ENCODE measurements at regions not wholly inside any gene's neighbourhood (a gene's known extent, or its start where the extent isn't known, plus 50 kb on each side); places are given as distances from the start of the nearest gene placed in this dataset.

DNA sequence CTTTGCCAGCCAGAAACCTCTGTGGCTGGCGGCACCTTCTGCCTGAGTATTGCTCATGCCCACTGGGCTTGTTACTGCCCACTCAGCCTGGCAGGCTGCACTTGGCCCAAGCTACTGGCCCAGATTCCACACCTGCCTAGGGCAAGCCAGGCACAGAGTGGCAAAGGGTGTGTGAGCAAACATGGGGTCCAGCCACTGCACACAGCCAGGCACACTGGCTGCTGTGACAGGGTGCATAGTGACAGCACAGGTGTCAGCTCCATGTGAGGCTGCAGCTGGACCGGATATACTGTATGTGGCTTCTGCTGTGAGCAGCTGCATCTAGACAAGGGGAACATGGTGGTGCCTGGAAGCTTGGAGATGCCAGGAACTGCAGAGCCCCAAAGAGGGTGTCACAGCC is 113.9 kb downstream of the COPS8 start:
- intact Hi-C loops (cut with micrococcal nuclease): no loop called here
- CTCF ChIA-PET: interaction anchor here (1.1 kb wide), 1 partner anchor 210 kb away, joined by 3 read pairs; no protein-coding TSS in a partner anchor
- H3K9me1 ChIP-seq (replicated peaks; ENCODE audit: control insufficient read depth, extremely low read depth, insufficient read depth, low read length): no peaks in the 10 kb centered on the region
- H3K9ac ChIP-seq (replicated peaks; ENCODE audit: extremely low read depth, insufficient read depth, low read length): no peak overlapping the region
- TF ChIP-seq EZH2 (IDR thresholded peaks at IDR 0.05; ENCODE audit: borderline replicate concordance, low read depth, low read length, severe bottlenecking) (no peak), POLR2A (IDR thresholded peaks at IDR 0.05; ENCODE audit: low read depth, low read length) (no peak), MYC (IDR thresholded peaks at IDR 0.05; ENCODE audit: low read depth, low read length) (no peak)
- H3K4me1 ChIP-seq (ENCODE audit: control insufficient read depth, extremely low read depth, insufficient read depth, low read length): peaks cover 6% of the 10 kb centered on the region
- H3K9me3 ChIP-seq (replicated peaks; ENCODE audit: control insufficient read depth, insufficient read depth, low read length): no peaks in the 10 kb centered on the region
- no peaks in the 10 kb centered on the region for H3K27me3 ChIP-seq (ENCODE audit: control insufficient read depth in 2 of 2, insufficient read depth in 2 of 2, low read length in 2 of 2)
- POLR2A ChIA-PET: no interaction called here
- dilution Hi-C loops (cut with MboI; ENCODE audit: extremely low pct_ligation_motif_present, low sequenced_read_pairs): no loop called here
- H3K36me3 ChIP-seq (ENCODE audit: control insufficient read depth in 2 of 2, extremely low read depth in 1 of 2, insufficient read depth in 2 of 2, low read length in 2 of 2): no peaks in the 10 kb centered on the region
- H2AFZ ChIP-seq (ENCODE audit: low read depth, low read length): no peak overlapping the region
- H3K4me3 ChIP-seq (replicated peaks in 1 of 3; ENCODE audit: insufficient read depth in 1 of 3, low read depth in 1 of 3, low read length in 3 of 3): no peak overlapping the region
- no peaks in the 10 kb centered on the region for H4K20me1 ChIP-seq (replicated peaks; ENCODE audit: control insufficient read depth, extremely low read depth, insufficient read depth, low read length)
- H3K27ac ChIP-seq (ENCODE audit: insufficient read depth, low read depth, low read length): no peak overlapping the region
- FAIRE-seq (no peak), DNase-seq (ENCODE audit: low read depth, low spot score) (no peak)
- H3K79me2 ChIP-seq (ENCODE audit: control insufficient read depth, insufficient read depth, low read length): no peaks in the 10 kb centered on the region
- H3K4me2 ChIP-seq (ENCODE audit: insufficient read depth, low read length): no peak overlapping the region
- no TSS peak for BruUV-seq (replicated peaks)

DNA sequence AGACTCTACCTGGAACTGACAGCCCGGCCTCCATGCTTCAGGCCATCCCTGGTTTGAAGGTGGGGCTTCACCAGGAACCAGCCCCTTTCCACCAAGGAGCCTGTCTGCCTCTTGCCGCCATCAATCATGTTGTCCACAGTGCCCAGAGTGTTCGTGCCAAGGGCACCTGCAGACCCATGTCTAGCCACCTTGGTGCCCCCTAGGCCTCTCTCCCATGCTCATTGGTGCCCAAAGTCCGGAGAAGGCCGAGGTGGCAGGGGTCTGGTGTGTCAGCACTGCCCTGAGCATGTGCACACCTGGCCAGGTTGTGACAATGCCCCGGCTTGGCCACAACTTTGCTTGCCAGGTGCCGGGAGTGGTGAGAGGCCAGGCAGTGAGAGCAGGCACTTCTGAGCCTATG is 114.8 kb downstream of the COPS8 start:
- dilution Hi-C loops (cut with MboI; ENCODE audit: extremely low pct_ligation_motif_present, low sequenced_read_pairs) (no loop called here), intact Hi-C loops (cut with micrococcal nuclease) (no loop called here)
- TF ChIP-seq POLR2A (IDR thresholded peaks at IDR 0.05; ENCODE audit: low read depth, low read length) (no peak), JUN (IDR thresholded peaks at IDR 0.05; ENCODE audit: borderline replicate concordance, insufficient read depth, insufficient read length, low read depth) (no peak), GATA2 (IDR thresholded peaks at IDR 0.05; ENCODE audit: insufficient read depth, insufficient read length, low read depth, low read length) (no peak), EZH2 (IDR thresholded peaks at IDR 0.05; ENCODE audit: borderline replicate concordance, low read depth, low read length, severe bottlenecking) (no peak)
- TF ChIP-seq, protein P1, sequence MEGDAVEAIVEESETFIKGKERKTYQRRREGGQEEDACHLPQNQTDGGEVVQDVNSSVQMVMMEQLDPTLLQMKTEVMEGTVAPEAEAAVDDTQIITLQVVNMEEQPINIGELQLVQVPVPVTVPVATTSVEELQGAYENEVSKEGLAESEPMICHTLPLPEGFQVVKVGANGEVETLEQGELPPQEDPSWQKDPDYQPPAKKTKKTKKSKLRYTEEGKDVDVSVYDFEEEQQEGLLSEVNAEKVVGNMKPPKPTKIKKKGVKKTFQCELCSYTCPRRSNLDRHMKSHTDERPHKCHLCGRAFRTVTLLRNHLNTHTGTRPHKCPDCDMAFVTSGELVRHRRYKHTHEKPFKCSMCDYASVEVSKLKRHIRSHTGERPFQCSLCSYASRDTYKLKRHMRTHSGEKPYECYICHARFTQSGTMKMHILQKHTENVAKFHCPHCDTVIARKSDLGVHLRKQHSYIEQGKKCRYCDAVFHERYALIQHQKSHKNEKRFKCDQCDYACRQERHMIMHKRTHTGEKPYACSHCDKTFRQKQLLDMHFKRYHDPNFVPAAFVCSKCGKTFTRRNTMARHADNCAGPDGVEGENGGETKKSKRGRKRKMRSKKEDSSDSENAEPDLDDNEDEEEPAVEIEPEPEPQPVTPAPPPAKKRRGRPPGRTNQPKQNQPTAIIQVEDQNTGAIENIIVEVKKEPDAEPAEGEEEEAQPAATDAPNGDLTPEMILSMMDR (IDR thresholded peaks at IDR 0.05; ENCODE audit: extremely low read depth in 1 of 2, insufficient read depth in 1 of 2, low read depth in 1 of 2, low read length in 2 of 2): no peak
- ChIA-PET POLR2A (no interaction called here), CTCF (interaction anchor here (1.1 kb wide), 1 partner anchor 209 kb away, joined by 3 read pairs; no protein-coding TSS in a partner anchor)
- Histone ChIP-seq H3K79me2 (ENCODE audit: control insufficient read depth, insufficient read depth, low read length) (no peaks in the 10 kb centered on the region), H3K27me3 (ENCODE audit: control insufficient read depth in 2 of 2, insufficient read depth in 2 of 2, low read length in 2 of 2) (no peaks in the 10 kb centered on the region), H3K9me1 (replicated peaks; ENCODE audit: control insufficient read depth, extremely low read depth, insufficient read depth, low read length) (no peaks in the 10 kb centered on the region), H3K4me2 (ENCODE audit: insufficient read depth, low read length) (no peak overlapping the region), H2AFZ (ENCODE audit: low read depth, low read length) (no peak overlapping the region), H3K27ac (ENCODE audit: insufficient read depth, low read depth, low read length) (no peak overlapping the region), H4K20me1 (replicated peaks; ENCODE audit: control insufficient read depth, extremely low read depth, insufficient read depth, low read length) (no peaks in the 10 kb centered on the region), H3K9ac (replicated peaks; ENCODE audit: extremely low read depth, insufficient read depth, low read length) (no peak overlapping the region), H3K4me3 (replicated peaks in 1 of 3; ENCODE audit: insufficient read depth in 1 of 3, low read depth in 1 of 3, low read length in 3 of 3) (no peak overlapping the region), H3K36me3 (ENCODE audit: control insufficient read depth in 2 of 2, extremely low read depth in 1 of 2, insufficient read depth in 2 of 2, low read length in 2 of 2) (no peaks in the 10 kb centered on the region), H3K4me1 (ENCODE audit: control insufficient read depth, extremely low read depth, insufficient read depth, low read length) (peaks cover 6% of the 10 kb centered on the region), H3K9me3 (replicated peaks; ENCODE audit: control insufficient read depth, insufficient read depth, low read length) (no peaks in the 10 kb centered on the region)
- FAIRE-seq (no peak), DNase-seq (ENCODE audit: low read depth, low spot score) (no peak)
- no TSS peak for BruUV-seq (replicated peaks)
